ENCODE measurements at regions not wholly inside any gene's neighbourhood (a gene's known extent, or its start where the extent isn't known, plus 50 kb on each side); places are given as distances from the start of the nearest gene placed in this dataset.

- TF ChIP-seq CTCF (conservative IDR thresholded peaks at IDR 0.05) (no peak), ZFX (IDR thresholded peaks at IDR 0.05) (no peak)
Measured at GRCh38 chr5:124453221-124454051, 293.0 kb downstream of the ZNF608 start.
